ENCODE measurements at regions not wholly inside any gene's neighbourhood (a gene's known extent, or its start where the extent isn't known, plus 50 kb on each side); places are given as distances from the start of the nearest gene placed in this dataset.

DNA sequence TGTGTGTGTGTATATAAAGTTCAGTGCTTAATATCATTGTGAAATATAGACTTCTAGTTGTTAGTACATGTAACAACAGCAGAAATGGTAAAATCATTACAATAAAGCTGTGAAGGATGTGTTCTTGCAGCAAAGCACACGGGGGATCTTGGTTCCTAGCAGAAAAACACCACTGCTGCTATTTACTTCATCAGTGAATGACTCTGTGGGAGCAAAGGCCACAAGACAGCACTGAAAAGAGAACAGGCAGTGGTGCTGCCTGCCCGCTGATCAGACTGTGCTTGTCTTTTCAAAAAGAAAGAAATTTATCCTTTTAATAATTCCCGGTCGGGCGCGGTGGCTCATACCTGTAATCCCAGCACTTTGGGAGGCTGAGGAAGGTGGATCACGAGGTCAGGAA is 689.9 kb upstream of the CITED2 start:
- DNase-seq, result no peak

- DNase-seq, result no peak
These were observed 688.6 kb upstream of the CITED2 start for GRCh38 chr6:140063021-140063399.

DNA sequence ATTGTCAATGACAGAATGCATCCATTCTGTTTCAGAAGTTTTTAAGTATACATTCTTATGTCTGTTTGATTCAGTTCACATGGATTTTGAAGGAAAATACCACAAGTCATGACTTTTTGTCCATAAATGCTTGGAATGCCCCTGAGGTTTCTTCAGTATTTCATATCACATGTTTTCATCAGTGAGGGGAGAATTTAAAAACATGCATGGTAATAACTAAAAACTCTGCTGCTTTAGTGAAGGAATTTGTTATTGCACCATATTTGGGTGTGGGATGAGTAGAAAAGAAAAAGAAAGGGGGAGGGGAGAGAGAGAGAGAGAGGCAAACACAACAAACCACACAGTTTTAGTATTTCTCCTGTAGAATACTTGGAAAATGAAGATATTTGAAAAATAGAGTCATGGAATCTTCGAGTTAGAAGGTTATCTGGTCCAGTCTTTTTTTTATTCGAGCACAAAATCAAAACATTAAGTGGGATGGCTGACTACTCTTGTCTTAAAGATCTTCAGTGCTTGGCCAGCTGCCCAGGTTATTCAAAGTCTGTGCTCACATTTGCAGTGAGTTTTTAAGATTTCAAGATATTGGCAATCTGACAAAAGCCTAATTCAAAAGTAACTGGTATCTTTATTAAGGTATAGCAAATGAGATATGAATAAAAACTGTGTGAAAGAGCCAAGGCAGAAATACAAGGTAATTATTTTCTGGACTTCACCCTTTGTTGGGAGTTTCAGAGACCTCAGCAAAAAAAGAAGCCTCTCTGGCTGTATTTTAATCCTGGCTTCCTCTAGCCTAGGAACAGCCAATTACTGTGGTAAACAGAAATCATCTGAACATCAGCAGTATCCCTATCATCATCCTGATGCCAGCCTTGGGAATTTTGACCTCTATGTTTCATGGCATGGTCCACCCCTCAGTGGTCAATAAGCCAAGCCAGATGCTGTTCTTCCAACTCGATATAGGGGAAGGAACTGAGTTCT is 687.9 kb upstream of the CITED2 start:
- DNase-seq, result no peak

DNA sequence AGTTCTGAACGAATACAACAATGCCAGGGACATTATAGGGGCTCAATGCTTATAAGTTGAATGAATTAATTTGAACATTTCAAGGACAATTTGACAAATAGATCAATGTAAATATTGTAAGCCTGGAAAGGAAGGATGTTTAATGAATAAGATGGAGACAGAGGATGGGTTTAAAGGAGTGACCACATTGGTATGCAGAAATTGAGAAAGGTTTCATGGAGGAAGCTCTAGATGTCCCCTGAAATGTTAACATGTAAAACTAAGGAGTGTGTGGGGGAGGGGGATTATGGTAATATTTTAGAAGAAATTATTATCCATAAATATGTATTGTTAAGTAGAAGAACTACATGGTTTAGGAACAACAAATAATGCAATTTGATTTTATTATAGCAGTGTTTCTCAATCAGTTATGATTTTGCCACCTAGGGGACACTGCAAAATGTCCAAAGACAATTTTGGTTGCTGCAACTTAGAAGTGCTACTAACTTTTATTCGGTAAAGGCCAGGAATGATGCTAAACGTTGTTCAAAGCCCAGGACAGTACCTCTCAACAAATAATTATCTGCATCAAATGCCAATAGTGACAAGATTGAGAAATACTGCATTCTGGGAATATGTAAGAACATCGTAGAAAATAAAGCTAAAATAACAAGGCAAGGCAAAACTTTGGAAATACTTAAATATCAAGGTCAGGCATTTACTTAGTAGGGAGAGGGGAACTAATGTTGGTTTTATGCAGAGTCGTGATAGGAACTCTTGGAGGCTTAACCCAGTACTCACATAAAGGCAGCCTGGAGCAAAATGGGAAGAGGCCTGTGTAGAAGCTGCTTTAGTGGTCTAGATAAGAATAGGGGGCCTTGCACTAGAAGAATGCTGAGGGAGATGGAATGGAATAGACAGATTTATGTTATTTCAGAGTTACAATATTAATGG is 686.9 kb upstream of the CITED2 start:
- no peak for DNase-seq

GRCh38 chr6:140059947-140060346 is 685.5 kb upstream of the CITED2 start:
- no peak for DNase-seq

DNA sequence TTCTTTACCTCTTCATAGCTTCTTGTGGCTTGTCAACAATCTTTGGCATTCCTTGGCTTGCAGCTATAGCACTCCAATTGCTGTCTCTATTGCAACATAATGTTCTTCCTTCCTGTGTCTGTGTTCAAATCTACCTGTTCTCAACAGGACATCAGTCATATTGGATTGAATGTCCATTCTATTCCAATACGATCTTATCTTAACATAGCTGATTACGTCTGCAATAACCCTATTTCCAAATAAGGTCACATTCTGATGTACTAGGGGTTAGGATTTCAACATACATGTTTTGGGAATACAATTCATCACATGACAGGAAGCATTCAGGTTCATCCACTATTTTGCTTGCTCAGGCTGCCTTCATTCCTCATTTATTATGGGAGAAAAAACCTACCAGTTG is 684.4 kb upstream of the CITED2 start:
- no peak for DNase-seq

GRCh38 chr6:140052736-140053729 is 678.6 kb upstream of the CITED2 start:
- DNase-seq, result no peak

- DNase-seq, result peak; percentile 23
These were observed 677.4 kb upstream of the CITED2 start for GRCh38 chr6:140051521-140052512.

- peak; percentile 96 for DNase-seq
These were observed 675.9 kb upstream of the CITED2 start for GRCh38 chr6:140050101-140050995.

GRCh38 chr6:140049251-140049650 is 674.8 kb upstream of the CITED2 start:
- peak; percentile 22 for DNase-seq

- no peak for DNase-seq
These were observed 673.8 kb upstream of the CITED2 start for GRCh38 chr6:140048202-140048790.

DNA sequence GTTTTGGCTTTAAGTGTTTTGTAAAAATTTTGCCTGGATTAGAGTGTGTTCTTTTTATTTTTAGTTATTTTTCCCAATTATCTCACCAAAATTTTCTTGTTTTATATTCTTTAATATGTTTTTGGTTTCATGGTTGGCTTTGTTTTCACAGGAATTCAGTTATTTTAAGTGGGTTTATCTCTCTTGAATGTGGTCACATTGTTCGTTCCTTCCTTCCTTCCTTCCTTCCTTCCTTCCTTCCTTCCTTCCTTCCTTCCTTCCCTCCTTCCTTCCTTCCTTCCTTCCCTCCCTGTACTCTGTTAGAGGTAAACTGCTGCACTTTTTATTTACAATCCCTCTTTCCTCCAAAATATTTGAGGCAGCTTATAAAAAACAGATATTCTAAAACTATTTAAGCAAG is 672.9 kb upstream of the CITED2 start:
- no peak for DNase-seq

DNA sequence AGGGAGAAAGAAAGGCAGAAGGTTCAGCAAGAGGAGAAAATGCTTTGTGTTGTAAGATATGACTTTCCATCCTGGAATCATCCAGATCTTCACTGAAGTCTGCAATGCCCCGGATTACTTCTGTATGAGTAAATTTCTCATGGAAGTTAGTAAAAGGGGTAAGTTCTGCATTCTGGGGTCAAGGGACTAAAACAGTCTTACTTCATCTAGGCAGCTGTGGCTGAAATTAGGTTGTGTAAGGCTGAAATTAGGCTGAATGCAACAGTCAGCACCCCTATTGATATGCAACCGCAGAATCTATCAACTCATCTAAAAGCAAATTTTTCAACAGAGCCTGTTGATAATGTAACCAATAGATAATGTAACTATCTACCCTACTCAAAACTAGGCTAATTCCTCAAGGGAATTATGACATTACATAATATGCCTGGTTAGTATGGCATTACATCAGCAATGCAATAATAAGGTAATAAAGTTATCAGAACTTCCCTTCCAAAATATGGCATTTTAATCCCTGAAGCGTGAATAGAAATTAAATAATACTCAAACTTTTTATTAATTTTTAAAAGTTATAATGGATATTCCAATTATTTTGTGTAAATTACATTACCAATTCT is 671.7 kb upstream of the CITED2 start:
- no peak for DNase-seq

DNA sequence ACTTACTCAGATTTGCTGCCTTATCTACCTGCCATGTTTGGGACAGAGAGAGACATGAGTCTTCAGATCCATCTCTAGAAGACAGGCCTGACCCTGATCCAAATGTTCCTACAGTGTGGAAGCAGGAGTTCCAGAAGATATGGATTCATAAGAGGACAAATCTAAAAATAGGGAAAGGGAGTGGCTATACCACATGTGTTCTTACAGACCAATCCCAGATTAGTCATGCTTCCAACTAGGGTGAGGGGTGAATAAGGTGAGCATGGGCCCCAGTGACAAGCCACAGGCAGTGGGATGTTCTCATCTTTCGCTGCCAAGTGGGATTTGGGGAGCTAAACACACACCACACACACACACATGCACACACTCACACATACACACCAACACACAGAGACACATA is 670.7 kb upstream of the CITED2 start:
- no peak for DNase-seq

- DNase-seq, result no peak
These were observed 670.2 kb upstream of the CITED2 start for GRCh38 chr6:140044626-140045025.

DNA sequence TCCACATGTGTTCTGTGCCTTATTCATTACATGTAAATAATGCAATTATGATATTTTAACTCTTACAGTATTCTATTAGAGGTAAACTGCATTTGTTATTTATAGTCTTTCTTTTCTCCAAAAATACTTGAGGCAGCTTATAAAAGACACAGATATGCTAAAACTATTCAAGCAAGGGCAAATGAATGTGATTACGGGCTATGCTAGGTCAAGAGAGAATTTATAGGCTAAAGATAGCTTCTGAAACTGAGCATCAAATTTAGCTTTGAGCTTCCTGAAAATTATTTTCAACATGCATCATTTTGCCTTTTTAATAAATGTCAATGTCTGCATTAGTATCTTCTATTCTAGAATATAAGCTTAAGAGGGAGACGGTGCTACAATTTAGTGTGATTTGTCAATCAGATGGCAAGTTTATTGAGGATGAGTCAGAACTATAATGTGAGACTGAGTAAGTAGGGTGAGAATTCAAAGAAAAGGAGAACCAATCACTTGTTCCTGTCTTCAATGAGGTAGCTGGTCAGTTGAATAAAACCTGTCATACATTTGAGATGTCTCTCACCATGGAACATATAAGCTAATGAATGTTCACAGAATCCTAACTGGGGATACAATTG is 669.4 kb upstream of the CITED2 start:
- no peak for DNase-seq

DNA sequence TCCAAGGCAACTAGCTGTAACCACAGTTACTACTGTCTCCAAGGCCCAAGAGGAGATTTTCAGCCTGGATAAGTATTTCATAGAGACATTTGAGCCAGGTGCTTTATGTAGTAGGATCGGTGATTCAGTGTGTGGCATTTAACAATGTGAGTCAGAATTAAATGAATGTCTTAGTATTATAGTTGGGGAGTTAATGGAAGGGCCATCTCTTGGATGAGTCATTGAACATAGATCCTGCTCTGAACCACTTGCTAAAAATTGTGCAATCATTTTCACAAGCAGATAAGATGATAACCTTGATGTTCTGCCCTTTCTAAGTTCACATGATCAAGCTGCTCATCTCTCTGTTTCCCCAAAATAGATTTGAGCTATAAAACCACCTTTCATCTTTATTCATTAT is 668.9 kb upstream of the CITED2 start:
- DNase-seq, result peak; percentile 29

DNA sequence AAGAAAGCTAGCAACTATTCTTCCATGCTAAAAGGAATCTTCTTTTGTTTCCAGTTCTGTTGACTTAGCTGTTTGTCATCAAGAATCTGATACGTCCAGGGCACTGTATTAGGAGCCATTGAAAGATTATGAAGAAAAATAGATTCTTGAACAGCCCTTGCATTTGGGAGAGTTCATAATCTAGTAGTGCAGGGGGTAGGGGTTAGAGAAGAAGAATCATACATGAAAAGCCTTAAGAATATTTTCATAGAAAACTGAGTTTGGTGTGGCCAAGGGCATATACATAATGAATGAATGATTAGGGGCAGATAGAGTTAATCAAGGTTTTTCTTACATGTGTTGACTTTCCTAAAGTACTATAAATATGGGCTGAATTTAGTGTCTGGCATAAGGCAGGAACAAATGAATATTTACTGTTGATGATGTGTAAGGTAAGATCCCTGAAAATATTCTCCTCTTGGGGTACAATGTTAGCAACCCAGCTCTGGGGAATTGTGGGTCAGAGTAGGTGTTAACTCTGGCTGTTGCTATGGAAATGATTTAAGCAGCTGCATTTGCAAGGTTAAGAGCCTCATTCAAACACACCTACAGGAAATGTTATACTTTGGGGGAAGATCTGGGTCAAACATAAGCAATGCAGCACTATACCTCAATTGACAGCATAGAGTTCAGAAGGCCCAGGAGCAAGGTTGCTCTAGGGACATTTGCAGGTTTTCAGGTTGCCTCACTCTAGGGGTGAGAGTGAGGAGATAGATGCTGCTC is 667.3 kb upstream of the CITED2 start:
- peak; percentile 34 for DNase-seq

All from NCI-H1436 treated with DMSO at 0.1 percent for 48 hours (cell line).